ENCODE measurements at regions not wholly inside any gene's neighbourhood (a gene's known extent, or its start where the extent isn't known, plus 50 kb on each side); places are given as distances from the start of the nearest gene placed in this dataset.

- WGBS (ENCODE audit: insufficient coverage) = 86% methylated on average over 1 of the region's 1 CpG
- Histone ChIP-seq H3K4me3 (ENCODE audit: low read depth, low read length) (no peak overlapping the region), H3K9me3 (ENCODE audit: control insufficient read depth, insufficient read depth, low read length) (no peaks in the 10 kb centered on the region), H3K36me3 (ENCODE audit: control insufficient read depth, insufficient read depth, low read length) (no peaks in the 10 kb centered on the region), H3K27me3 (ENCODE audit: control insufficient read depth, insufficient read depth, low read length) (no peaks in the 10 kb centered on the region), H3K4me1 (ENCODE audit: control insufficient read depth, insufficient read depth, low read length) (peaks cover 12% of the 10 kb centered on the region), H3K27ac (ENCODE audit: low read depth, low read length) (no peak overlapping the region)
- DNase-seq (ENCODE audit: low read depth in 4 of 6, low spot score in 6 of 6) = no peak
Measured at GRCh38 chr9:109969573-109970237, 189.7 kb downstream of the PALM2AKAP2 start.

GRCh38 chr9:109971226-109971625, 191.2 kb downstream of the PALM2AKAP2 start:
- whole genome bisulfite sequencing (ENCODE audit: insufficient coverage) = 60% methylated on average over 1 of the region's 5 CpGs
- Histone ChIP-seq H3K4me1 (ENCODE audit: control insufficient read depth, insufficient read depth, low read length) (peaks cover 12% of the 10 kb centered on the region), H3K4me3 (ENCODE audit: low read depth, low read length) (no peak overlapping the region), H3K36me3 (ENCODE audit: control insufficient read depth, insufficient read depth, low read length) (no peaks in the 10 kb centered on the region), H3K27me3 (ENCODE audit: control insufficient read depth, insufficient read depth, low read length) (no peaks in the 10 kb centered on the region), H3K27ac (ENCODE audit: low read depth, low read length) (no peak overlapping the region), H3K9me3 (ENCODE audit: control insufficient read depth, insufficient read depth, low read length) (no peaks in the 10 kb centered on the region)
- no peak for DNase-seq (ENCODE audit: low read depth in 4 of 6, low spot score in 6 of 6)

- H3K36me3 ChIP-seq (ENCODE audit: control insufficient read depth, insufficient read depth, low read length) = no peaks in the 10 kb centered on the region
- no peak overlapping the region for H3K27ac ChIP-seq (ENCODE audit: low read depth, low read length)
- H3K4me3 ChIP-seq (ENCODE audit: low read depth, low read length) = no peak overlapping the region
- H3K4me1 ChIP-seq (ENCODE audit: control insufficient read depth, insufficient read depth, low read length) = peaks cover 12% of the 10 kb centered on the region
- no peaks in the 10 kb centered on the region for H3K27me3 ChIP-seq (ENCODE audit: control insufficient read depth, insufficient read depth, low read length)
- 96% methylated on average over 3 of the region's 6 CpGs for WGBS (ENCODE audit: insufficient coverage)
- H3K9me3 ChIP-seq (ENCODE audit: control insufficient read depth, insufficient read depth, low read length) = no peaks in the 10 kb centered on the region
- DNase-seq (ENCODE audit: low read depth in 4 of 6, low spot score in 6 of 6) = no peak
Measured at GRCh38 chr9:109972026-109972882, 192.3 kb downstream of the PALM2AKAP2 start.

- H3K27ac ChIP-seq (ENCODE audit: low read depth, low read length) = no peak overlapping the region
- DNase-seq (ENCODE audit: low read depth in 4 of 6, low spot score in 6 of 6) = no peak
- no peaks in the 10 kb centered on the region for H3K27me3 ChIP-seq (ENCODE audit: control insufficient read depth, insufficient read depth, low read length)
- no peaks in the 10 kb centered on the region for H3K36me3 ChIP-seq (ENCODE audit: control insufficient read depth, insufficient read depth, low read length)
- peaks cover 9% of the 10 kb centered on the region for H3K4me1 ChIP-seq (ENCODE audit: control insufficient read depth, insufficient read depth, low read length)
- no CpG with 5 or more reads among the region's 1 CpG for WGBS (ENCODE audit: insufficient coverage)
- no peaks in the 10 kb centered on the region for H3K9me3 ChIP-seq (ENCODE audit: control insufficient read depth, insufficient read depth, low read length)
- no peak overlapping the region for H3K4me3 ChIP-seq (ENCODE audit: low read depth, low read length)
Measured at GRCh38 chr9:109973336-109973735, 193.3 kb downstream of the PALM2AKAP2 start.

GRCh38 chr9:109974143-109974917, 194.3 kb downstream of the PALM2AKAP2 start:
- Histone ChIP-seq H3K4me3 (ENCODE audit: low read depth, low read length) (no peak overlapping the region), H3K27me3 (ENCODE audit: control insufficient read depth, insufficient read depth, low read length) (no peaks in the 10 kb centered on the region), H3K9me3 (ENCODE audit: control insufficient read depth, insufficient read depth, low read length) (no peaks in the 10 kb centered on the region), H3K36me3 (ENCODE audit: control insufficient read depth, insufficient read depth, low read length) (no peaks in the 10 kb centered on the region), H3K27ac (ENCODE audit: low read depth, low read length) (no peak overlapping the region), H3K4me1 (ENCODE audit: control insufficient read depth, insufficient read depth, low read length) (peaks cover 3% of the 10 kb centered on the region)
- WGBS (ENCODE audit: insufficient coverage) = 83% methylated on average over 3 of the region's 7 CpGs
- DNase-seq (ENCODE audit: low read depth in 4 of 6, low spot score in 6 of 6) = no peak

- Histone ChIP-seq H3K36me3 (ENCODE audit: control insufficient read depth, insufficient read depth, low read length) (no peaks in the 10 kb centered on the region), H3K4me3 (ENCODE audit: low read depth, low read length) (no peak overlapping the region), H3K4me1 (ENCODE audit: control insufficient read depth, insufficient read depth, low read length) (no peaks in the 10 kb centered on the region), H3K27ac (ENCODE audit: low read depth, low read length) (no peak overlapping the region), H3K9me3 (ENCODE audit: control insufficient read depth, insufficient read depth, low read length) (no peaks in the 10 kb centered on the region), H3K27me3 (ENCODE audit: control insufficient read depth, insufficient read depth, low read length) (no peaks in the 10 kb centered on the region)
- 95% methylated on average over 2 of the region's 4 CpGs for WGBS (ENCODE audit: insufficient coverage)
- DNase-seq (ENCODE audit: low read depth in 4 of 6, low spot score in 6 of 6) = no peak
Measured at GRCh38 chr9:109974918-109975276, 194.9 kb downstream of the PALM2AKAP2 start.

- DNase-seq (ENCODE audit: low read depth in 4 of 6, low spot score in 6 of 6) = peak in 1 of 6 donors; percentile 20
- no peaks in the 10 kb centered on the region for H3K4me1 ChIP-seq (ENCODE audit: control insufficient read depth, insufficient read depth, low read length)
- 100% methylated on average over 1 of the region's 5 CpGs for WGBS (ENCODE audit: insufficient coverage)
Measured at GRCh38 chr9:109975574-109976295, 195.7 kb downstream of the PALM2AKAP2 start.

GRCh38 chr9:109976303-109976702, 196.3 kb downstream of the PALM2AKAP2 start:
- Histone ChIP-seq H3K4me1 (ENCODE audit: control insufficient read depth, insufficient read depth, low read length) (no peaks in the 10 kb centered on the region), H3K4me3 (ENCODE audit: low read depth, low read length) (no peak overlapping the region), H3K27me3 (ENCODE audit: control insufficient read depth, insufficient read depth, low read length) (no peaks in the 10 kb centered on the region), H3K36me3 (ENCODE audit: control insufficient read depth, insufficient read depth, low read length) (no peaks in the 10 kb centered on the region), H3K27ac (ENCODE audit: low read depth, low read length) (no peak overlapping the region), H3K9me3 (ENCODE audit: control insufficient read depth, insufficient read depth, low read length) (no peaks in the 10 kb centered on the region)
- DNase-seq (ENCODE audit: low read depth in 4 of 6, low spot score in 6 of 6) = no peak

More at GRCh38 chr9:109975574-109976295, 195.7 kb downstream of the PALM2AKAP2 start:
- no peaks in the 10 kb centered on the region for H3K36me3 ChIP-seq (ENCODE audit: control insufficient read depth, insufficient read depth, low read length)
- no peak overlapping the region for H3K4me3 ChIP-seq (ENCODE audit: low read depth, low read length)
- H3K27me3 ChIP-seq (ENCODE audit: control insufficient read depth, insufficient read depth, low read length) = no peaks in the 10 kb centered on the region
- no peaks in the 10 kb centered on the region for H3K9me3 ChIP-seq (ENCODE audit: control insufficient read depth, insufficient read depth, low read length)
- no peak overlapping the region for H3K27ac ChIP-seq (ENCODE audit: low read depth, low read length)

- H3K36me3 ChIP-seq (ENCODE audit: control insufficient read depth, insufficient read depth, low read length) = no peaks in the 10 kb centered on the region
- DNase-seq (ENCODE audit: low read depth in 4 of 6, low spot score in 6 of 6) = no peak
- H3K27ac ChIP-seq (ENCODE audit: low read depth, low read length) = no peak overlapping the region
- no peaks in the 10 kb centered on the region for H3K27me3 ChIP-seq (ENCODE audit: control insufficient read depth, insufficient read depth, low read length)
- 95% methylated on average over 2 of the region's 2 CpGs for WGBS (ENCODE audit: insufficient coverage)
- no peaks in the 10 kb centered on the region for H3K4me1 ChIP-seq (ENCODE audit: control insufficient read depth, insufficient read depth, low read length)
- no peaks in the 10 kb centered on the region for H3K9me3 ChIP-seq (ENCODE audit: control insufficient read depth, insufficient read depth, low read length)
- H3K4me3 ChIP-seq (ENCODE audit: low read depth, low read length) = no peak overlapping the region
Measured at GRCh38 chr9:109977521-109977920, 197.5 kb downstream of the PALM2AKAP2 start.

Data from spinal cord (tissue), 9 donors.